ENCODE measurements at regions not wholly inside any gene's neighbourhood (a gene's known extent, or its start where the extent isn't known, plus 50 kb on each side); places are given as distances from the start of the nearest gene placed in this dataset.
"Not testable (repeated sequence)": the region's sequence is repeated elsewhere in the genome, so short reads cannot be mapped to it uniquely, and the experiment has no call there.

DNA sequence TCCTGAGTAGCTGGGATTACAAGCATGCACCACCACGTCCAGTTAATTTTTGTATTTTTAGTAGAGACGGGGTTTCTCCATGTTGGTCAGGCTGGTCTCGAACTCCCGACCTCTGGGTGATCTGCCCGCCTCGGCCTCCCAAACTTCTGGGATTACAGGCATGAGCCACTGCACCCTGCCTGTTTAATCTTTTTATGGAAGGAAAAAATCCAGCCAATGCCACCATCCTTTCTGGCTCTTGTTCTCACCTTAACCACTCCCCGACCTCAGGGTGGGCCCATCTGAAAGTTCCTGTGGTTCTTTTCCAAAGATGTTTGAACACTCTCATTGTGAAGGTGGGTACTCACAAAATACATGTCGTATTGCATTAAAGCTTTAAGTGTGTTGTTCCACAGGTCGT lies 336.2 kb downstream of the TCERG1L start:
- H3K36me3 Mint-ChIP-seq, H3K27ac Mint-ChIP-seq, H3K4me1 Mint-ChIP-seq, CTCF ChIA-PET, H3K9me3 Mint-ChIP-seq, DNase-seq, H3K27me3 Mint-ChIP-seq, H3K4me3 Mint-ChIP-seq: not testable (repeated sequence)

GRCh38 chr10:130982802-130983201 lies 328.7 kb downstream of the TCERG1L start:
- Mint-ChIP-seq H3K4me1 (no peaks in the 10 kb centered on the region), H3K36me3 (no peaks in the 10 kb centered on the region), H3K4me3 (no peak overlapping the region), H3K27me3 (no peaks in the 10 kb centered on the region), H3K27ac (no peak overlapping the region), H3K9me3 (peaks cover 4% of the 10 kb centered on the region)
- CTCF ChIA-PET, result no interaction called here
- no peak for DNase-seq

DNA sequence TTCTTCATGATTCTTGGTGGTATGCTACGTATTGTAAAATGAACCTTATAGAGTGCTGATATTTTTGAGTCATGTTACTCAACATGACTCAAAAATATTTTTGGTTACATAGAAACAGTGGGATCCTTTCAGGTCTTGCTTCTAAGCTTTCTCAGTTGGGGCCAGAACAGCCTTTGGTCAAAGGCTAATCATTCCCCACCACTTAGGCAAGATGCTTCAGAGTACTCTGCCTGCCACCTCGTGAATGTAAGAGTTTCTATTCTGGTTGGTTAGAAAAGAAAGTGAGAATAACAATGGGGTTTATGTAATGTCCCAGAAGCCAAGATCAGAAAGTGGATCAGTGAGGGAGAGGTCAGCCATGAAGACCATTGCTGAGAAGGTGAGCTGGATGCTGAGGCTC lies 327.8 kb downstream of the TCERG1L start:
- Mint-ChIP-seq H3K4me3 (no peak overlapping the region), H3K27ac (peak overlapping the region; percentile 67), H3K27me3 (no peaks in the 10 kb centered on the region), H3K4me1 (no peaks in the 10 kb centered on the region), H3K36me3 (no peaks in the 10 kb centered on the region), H3K9me3 (peaks cover 4% of the 10 kb centered on the region)
- no peak for DNase-seq
- CTCF ChIA-PET, result no interaction called here

DNA sequence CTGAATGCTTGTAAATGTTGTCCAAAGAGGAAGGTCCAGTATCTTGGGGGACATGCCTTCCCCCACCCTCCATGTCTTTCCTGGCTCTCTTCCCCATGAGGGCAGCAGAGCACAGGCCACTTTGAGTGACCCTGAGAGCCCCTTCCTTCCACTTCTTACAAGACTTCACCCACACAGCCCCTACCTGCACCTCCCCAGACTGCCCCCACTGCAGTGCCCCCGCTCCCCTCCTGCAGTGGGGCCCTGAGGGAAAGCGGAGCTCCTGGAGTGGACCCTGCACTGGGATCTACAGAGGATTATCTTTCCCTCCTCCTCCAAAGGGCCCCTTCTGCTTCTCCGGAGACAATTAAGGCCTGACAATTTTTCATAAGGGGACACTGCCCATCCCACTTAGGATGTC lies 326.8 kb downstream of the TCERG1L start:
- Mint-ChIP-seq H3K36me3 (no peaks in the 10 kb centered on the region), H3K4me1 (no peaks in the 10 kb centered on the region), H3K27me3 (no peaks in the 10 kb centered on the region), H3K4me3 (no peak overlapping the region), H3K9me3 (peaks cover 4% of the 10 kb centered on the region), H3K27ac (no peak overlapping the region)
- DNase-seq, result no peak
- CTCF ChIA-PET, result no interaction called here

GRCh38 chr10:130985158-130985753 lies 326.3 kb downstream of the TCERG1L start:
- Mint-ChIP-seq H3K36me3 (no peaks in the 10 kb centered on the region), H3K4me3 (no peak overlapping the region), H3K4me1 (no peaks in the 10 kb centered on the region), H3K9me3 (peaks cover 4% of the 10 kb centered on the region), H3K27me3 (no peaks in the 10 kb centered on the region), H3K27ac (no peak overlapping the region)
- CTCF ChIA-PET, result no interaction called here
- DNase-seq, result no peak

DNA sequence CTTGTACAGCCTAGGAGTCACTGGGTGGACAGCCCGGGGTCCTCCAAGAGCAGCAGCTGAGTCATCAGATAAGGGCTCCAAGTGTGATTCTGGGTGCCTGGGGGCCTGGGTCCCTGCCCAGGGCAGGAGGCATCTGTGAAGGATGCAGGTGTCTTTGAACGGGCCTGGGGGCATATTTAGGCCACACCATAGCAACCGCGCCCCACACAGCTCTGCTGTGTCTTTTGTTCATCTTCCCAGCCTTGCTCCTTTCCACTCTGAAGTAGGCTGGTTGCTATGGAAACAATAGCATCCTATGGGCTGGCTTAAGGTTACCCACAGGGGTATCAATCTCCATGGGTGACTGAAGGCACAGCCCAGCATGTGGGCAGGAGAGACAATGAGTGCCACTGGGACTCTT lies 324.7 kb downstream of the TCERG1L start:
- CTCF ChIA-PET, result no interaction called here
- no peaks in the 10 kb centered on the region for H3K4me1 Mint-ChIP-seq
- peaks cover 4% of the 10 kb centered on the region for H3K9me3 Mint-ChIP-seq
- no peaks in the 10 kb centered on the region for H3K36me3 Mint-ChIP-seq
- no peaks in the 10 kb centered on the region for H3K27me3 Mint-ChIP-seq
- no peak overlapping the region for H3K4me3 Mint-ChIP-seq
- no peak overlapping the region for H3K27ac Mint-ChIP-seq
- no peak for DNase-seq

GRCh38 chr10:130987401-130987800 lies 324.1 kb downstream of the TCERG1L start:
- CTCF ChIA-PET, result no interaction called here
- Mint-ChIP-seq H3K36me3 (no peaks in the 10 kb centered on the region), H3K27ac (no peak overlapping the region)

DNA sequence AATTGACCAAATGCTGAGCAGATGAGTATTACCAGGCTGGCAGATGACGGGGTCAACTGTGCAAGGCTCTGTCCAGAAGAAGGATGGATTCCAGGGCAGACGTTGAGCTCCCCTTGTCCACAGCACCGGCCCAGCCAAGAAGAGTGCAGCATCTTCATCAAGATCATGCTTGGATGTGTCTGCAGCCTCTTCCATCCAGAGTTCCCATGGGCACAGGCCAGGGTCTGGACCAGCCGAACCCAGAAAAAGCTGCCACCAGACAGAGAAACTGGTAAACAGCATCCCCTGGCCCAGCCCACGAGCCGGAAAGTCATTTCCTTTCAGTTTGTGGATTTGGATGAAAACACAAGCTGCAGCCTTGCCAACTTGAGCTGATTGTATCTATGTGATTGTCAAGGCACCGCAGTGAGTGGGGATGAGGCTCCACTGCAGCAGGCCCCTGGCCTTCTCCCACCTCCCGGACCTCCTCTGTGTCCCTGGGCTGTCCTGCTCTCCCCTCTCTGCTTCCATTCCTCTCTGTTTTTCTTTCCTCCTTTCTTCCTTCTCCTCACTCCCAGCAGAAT lies 321.8 kb downstream of the TCERG1L start:
- H3K27me3 Mint-ChIP-seq, result no peaks in the 10 kb centered on the region
- H3K4me1 Mint-ChIP-seq, result no peaks in the 10 kb centered on the region
- CTCF ChIA-PET, result no interaction called here
- DNase-seq, result no peak
- no peak overlapping the region for H3K4me3 Mint-ChIP-seq
- no peak overlapping the region for H3K27ac Mint-ChIP-seq
- peaks cover 1% of the 10 kb centered on the region for H3K9me3 Mint-ChIP-seq
- no peaks in the 10 kb centered on the region for H3K36me3 Mint-ChIP-seq

More at GRCh38 chr10:130987401-130987800, 324.1 kb downstream of the TCERG1L start:
- H3K27me3 Mint-ChIP-seq, result no peaks in the 10 kb centered on the region
- no peaks in the 10 kb centered on the region for H3K4me1 Mint-ChIP-seq
- peaks cover 4% of the 10 kb centered on the region for H3K9me3 Mint-ChIP-seq
- no peak overlapping the region for H3K4me3 Mint-ChIP-seq
- DNase-seq, result no peak

DNA sequence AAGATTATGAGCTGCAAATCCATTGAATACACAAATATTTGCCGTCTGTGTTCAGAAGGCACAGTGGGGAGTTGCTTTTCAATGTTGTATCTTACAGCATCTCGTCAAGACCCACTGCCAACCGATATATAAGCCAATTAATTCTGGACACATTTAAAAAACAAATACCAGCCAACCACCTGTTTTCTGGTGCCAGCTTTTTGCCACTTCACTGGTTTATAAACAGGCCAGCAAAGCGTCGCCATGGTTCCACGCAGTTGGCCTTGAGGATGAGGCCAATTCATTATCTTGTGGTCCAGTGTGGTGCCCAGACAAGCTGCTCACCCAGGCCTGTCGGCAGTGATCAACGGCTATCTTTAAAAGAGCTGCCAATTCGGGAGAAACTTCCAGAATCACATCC lies 321.0 kb downstream of the TCERG1L start:
- no peak overlapping the region for H3K4me3 Mint-ChIP-seq
- CTCF ChIA-PET, result no interaction called here
- no peaks in the 10 kb centered on the region for H3K36me3 Mint-ChIP-seq
- peaks cover 1% of the 10 kb centered on the region for H3K9me3 Mint-ChIP-seq
- H3K27me3 Mint-ChIP-seq, result no peaks in the 10 kb centered on the region
- no peak overlapping the region for H3K27ac Mint-ChIP-seq
- no peaks in the 10 kb centered on the region for H3K4me1 Mint-ChIP-seq
- no peak for DNase-seq

DNA sequence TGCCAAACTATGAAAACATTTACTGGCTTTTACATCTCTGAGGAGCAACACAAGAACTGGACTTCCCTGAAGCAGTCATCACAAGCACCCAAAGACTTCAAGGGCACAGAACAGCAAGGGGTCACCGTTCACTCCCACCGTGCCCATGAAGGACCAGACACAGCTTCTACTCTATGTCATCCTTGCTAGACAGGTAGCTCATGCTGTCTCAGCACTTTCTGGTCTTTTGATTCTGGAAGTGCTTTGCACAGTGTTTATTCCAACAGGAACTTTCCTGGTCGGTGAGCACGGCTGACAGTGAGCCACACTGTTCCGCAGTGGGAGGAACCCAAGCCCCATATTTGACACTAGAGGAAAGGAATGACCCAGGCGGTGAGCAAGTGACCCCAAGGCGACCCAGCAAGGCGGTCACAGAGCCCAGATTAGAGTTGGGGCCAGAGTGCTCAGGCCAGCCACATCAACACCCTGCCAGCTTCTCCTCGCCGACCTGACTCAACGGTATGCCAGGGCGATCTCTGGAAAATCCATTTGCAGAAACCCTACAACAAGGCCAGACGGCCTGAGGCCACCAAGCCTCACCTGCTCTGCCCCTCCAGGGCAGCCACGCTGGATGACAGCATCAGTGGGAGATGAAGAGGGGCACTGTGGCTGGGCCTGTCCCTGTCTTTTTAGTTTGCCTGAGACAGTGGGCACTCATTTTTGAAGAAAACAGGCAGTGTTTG lies 318.6 kb downstream of the TCERG1L start:
- Mint-ChIP-seq H3K4me1 (no peaks in the 10 kb centered on the region), H3K4me3 (no peak overlapping the region), H3K9me3 (no peaks in the 10 kb centered on the region), H3K27me3 (no peaks in the 10 kb centered on the region), H3K36me3 (no peaks in the 10 kb centered on the region), H3K27ac (no peak overlapping the region)
- CTCF ChIA-PET, result no interaction called here
- no peak for DNase-seq

- Mint-ChIP-seq H3K36me3 (no peaks in the 10 kb centered on the region), H3K9me3 (no peaks in the 10 kb centered on the region), H3K27me3 (no peaks in the 10 kb centered on the region), H3K4me1 (no peaks in the 10 kb centered on the region), H3K27ac (no peak overlapping the region), H3K4me3 (no peak overlapping the region)
- no peak for DNase-seq
- CTCF ChIA-PET, result no interaction called here
Observed at GRCh38 chr10:130993612-130994011, 317.9 kb downstream of the TCERG1L start.

DNA sequence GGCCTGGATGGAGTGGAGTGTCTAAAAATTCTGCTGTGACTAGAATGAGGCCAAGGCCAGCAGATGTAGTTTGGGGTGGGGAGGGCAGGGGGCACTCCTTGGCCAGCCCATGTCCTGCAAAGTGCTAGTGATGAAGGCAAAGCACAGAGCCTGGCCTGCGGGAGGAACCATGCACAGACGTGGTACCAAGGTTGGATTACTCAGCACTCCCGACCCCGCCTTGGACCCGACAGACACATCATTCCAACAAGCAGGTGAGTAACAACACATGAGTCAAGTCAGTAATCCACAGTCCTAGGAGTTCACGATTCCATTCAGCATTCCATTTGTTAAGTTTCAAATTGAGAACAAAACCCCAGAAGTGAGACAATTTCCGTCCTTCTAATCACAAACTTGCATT lies 317.3 kb downstream of the TCERG1L start:
- H3K27me3 Mint-ChIP-seq, result no peaks in the 10 kb centered on the region
- H3K4me3 Mint-ChIP-seq, result no peak overlapping the region
- CTCF ChIA-PET, result no interaction called here
- no peak for DNase-seq
- no peaks in the 10 kb centered on the region for H3K4me1 Mint-ChIP-seq
- H3K36me3 Mint-ChIP-seq, result no peaks in the 10 kb centered on the region
- H3K9me3 Mint-ChIP-seq, result no peaks in the 10 kb centered on the region
- no peak overlapping the region for H3K27ac Mint-ChIP-seq

GRCh38 chr10:130994845-130995244 lies 316.7 kb downstream of the TCERG1L start:
- no peak for DNase-seq
- H3K27ac Mint-ChIP-seq, result no peak overlapping the region
- H3K4me3 Mint-ChIP-seq, result no peak overlapping the region
- no peaks in the 10 kb centered on the region for H3K9me3 Mint-ChIP-seq
- H3K4me1 Mint-ChIP-seq, result no peaks in the 10 kb centered on the region
- H3K36me3 Mint-ChIP-seq, result no peaks in the 10 kb centered on the region
- H3K27me3 Mint-ChIP-seq, result no peaks in the 10 kb centered on the region
- CTCF ChIA-PET, result no interaction called here

GRCh38 chr10:130997267-130998045 lies 314.1 kb downstream of the TCERG1L start:
- Mint-ChIP-seq H3K36me3 (no peaks in the 10 kb centered on the region), H3K9me3 (peaks cover 1% of the 10 kb centered on the region), H3K4me1 (no peaks in the 10 kb centered on the region), H3K27me3 (peaks cover 4% of the 10 kb centered on the region), H3K4me3 (no peak overlapping the region), H3K27ac (no peak overlapping the region)
- DNase-seq, result no peak
- CTCF ChIA-PET, result no interaction called here

DNA sequence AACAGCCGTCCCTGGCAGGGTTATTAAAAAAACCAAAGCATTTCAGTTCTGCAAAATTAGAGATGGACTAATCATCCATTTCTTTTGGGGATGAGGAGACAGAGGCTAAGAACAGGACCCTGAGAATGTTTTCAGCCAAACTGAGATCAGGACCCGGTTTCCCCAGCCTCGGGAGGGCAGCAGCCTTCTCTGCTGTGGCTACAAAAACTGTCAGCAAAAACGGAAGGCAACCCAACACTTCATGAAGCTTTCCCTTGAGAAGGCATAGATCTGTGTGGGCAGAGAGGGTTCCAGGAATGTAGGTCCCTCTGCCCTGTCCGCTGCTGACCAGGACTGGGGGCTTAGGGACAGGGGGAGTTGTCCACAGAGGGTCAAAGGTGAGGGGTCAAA lies 313.5 kb downstream of the TCERG1L start:
- H3K4me3 Mint-ChIP-seq, result no peak overlapping the region
- CTCF ChIA-PET, result no interaction called here
- H3K36me3 Mint-ChIP-seq, result no peaks in the 10 kb centered on the region
- no peaks in the 10 kb centered on the region for H3K4me1 Mint-ChIP-seq
- H3K27ac Mint-ChIP-seq, result no peak overlapping the region
- peaks cover 1% of the 10 kb centered on the region for H3K9me3 Mint-ChIP-seq
- peaks cover 4% of the 10 kb centered on the region for H3K27me3 Mint-ChIP-seq
- no peak for DNase-seq

Data from activated naive CD4-positive, alpha-beta T cell treated with anti-CD3 and anti-CD28 coated beads, Interleukin-2, amount 10 ng/mL, durations not matched to agents 7 days and 5 days (primary cell).